Common myeloid progenitor, CD34-positive (primary cell): ENCODE measurements at regions not wholly inside any gene's neighbourhood (a gene's known extent, or its start where the extent isn't known, plus 50 kb on each side); places are given as distances from the start of the nearest gene placed in this dataset.

Experiments used
- CTCF ChIA-PET: fragments of 350-600 bp; sonication (Branson Sonifier 250); formaldehyde crosslinking; loops from one replicate; lab custom pipeline; 2021; ENCODE audit warnings: antibody characterized with exemption; lab: Charles Lee
- POLR2A ChIA-PET: fragments of 350-600 bp; sonication (Branson Sonifier 250); formaldehyde crosslinking; loops from one replicate; lab custom pipeline; 2021; ENCODE audit warnings: antibody characterized with exemption; lab: Charles Lee
- DNase-seq, 3 donors: peaks; one replicate each; pipeline versions ENCODE4 v3.0.0 to v3.0.0-alpha.2; 2013
- H3K27ac ChIP-seq, 2 experiments: 1 replicate in 1 of 2; 2 replicates in 1 of 2; pipeline ENCODE4 v1.7.0; 2013; ENCODE audit warnings: inconsistent platforms in 2 of 2, low read length in 2 of 2, mild to moderate bottlenecking in 2 of 2, low read depth in 1 of 2, moderate library complexity in 1 of 2; ENCODE audit not compliant: severe bottlenecking in 2 of 2, insufficient read depth in 1 of 2, poor library complexity in 1 of 2
- H3K27me3 ChIP-seq, 5 experiments: replicated peaks in 2 of 5; 1 replicate in 3 of 5; 2 replicates in 2 of 5; pipeline versions ENCODE4 v1.6.1 to v1.7.0; 2013; ENCODE audit warnings: low read length in 4 of 5, mild to moderate bottlenecking in 2 of 5, moderate library complexity in 2 of 5, inconsistent platforms in 1 of 5; ENCODE audit not compliant: insufficient read depth in 5 of 5, control insufficient read depth in 4 of 5
- H3K36me3 ChIP-seq, 4 experiments: 1 replicate in 2 of 4; 2 replicates in 2 of 4; pipeline versions ENCODE4 v1.6.1 to v1.7.0; 2013; ENCODE audit warnings: low read length in 3 of 4, control low read depth in 1 of 4, mild to moderate bottlenecking in 1 of 4; ENCODE audit not compliant: control insufficient read depth in 4 of 4, insufficient read depth in 4 of 4
- H3K4me1 ChIP-seq, 4 experiments: 1 replicate in 3 of 4; 2 replicates in 1 of 4; pipeline versions ENCODE4 v1.6.1 to v1.7.1; 2013; ENCODE audit warnings: low read length in 3 of 4, mild to moderate bottlenecking in 3 of 4, control low read depth in 1 of 4, inconsistent platforms in 1 of 4, moderate library complexity in 1 of 4; ENCODE audit not compliant: control insufficient read depth in 4 of 4, insufficient read depth in 4 of 4; ENCODE audit errors: control extremely low read depth in 1 of 4
- H3K4me3 ChIP-seq, 7 experiments: 1 replicate in 4 of 7; 2 replicates in 3 of 7; pipeline versions ENCODE4 v1.5.1 to v1.7.0; 2013; ENCODE audit warnings: mild to moderate bottlenecking in 7 of 7, low read length in 6 of 7, moderate library complexity in 6 of 7, inconsistent platforms in 2 of 7, low read depth in 2 of 7, control low read depth in 1 of 7; ENCODE audit not compliant: insufficient read depth in 4 of 7, control insufficient read depth in 1 of 7; ENCODE audit errors: extremely low read depth in 1 of 7
- H3K9me3 ChIP-seq, 5 experiments: 1 replicate in 4 of 5; 2 replicates in 1 of 5; pipeline versions ENCODE4 v1.6.1 to v1.7.1; 2013; ENCODE audit warnings: low read length in 4 of 5, mild to moderate bottlenecking in 2 of 5, inconsistent platforms in 1 of 5, low read depth in 1 of 5, moderate library complexity in 1 of 5; ENCODE audit not compliant: control insufficient read depth in 4 of 5, insufficient read depth in 2 of 5; ENCODE audit errors: control extremely low read depth in 1 of 5
- WGBS: methylation state at CpG from one replicate; pipeline ENCODE4 v1.1.5; 2013; ENCODE audit not compliant: insufficient coverage; 5-methylcytosine and 5-hydroxymethylcytosine counted together

GRCh38 chr5:114208588-114208987 lies 153.3 kb upstream of the KCNN2 start:
- no peaks in the 10 kb centered on the region for H3K36me3 ChIP-seq
- 100% methylated on average over 2 of the region's 2 CpGs for WGBS
- CTCF ChIA-PET = no interaction called here

GRCh38 chr5:114210662-114211061 lies 151.2 kb upstream of the KCNN2 start:
- Histone ChIP-seq H3K4me3 (no peak overlapping the region), H3K27me3 (no peaks in the 10 kb centered on the region), H3K4me1 (no peaks in the 10 kb centered on the region), H3K9me3 (no peaks in the 10 kb centered on the region), H3K36me3 (no peaks in the 10 kb centered on the region), H3K27ac (no peak overlapping the region)
- DNase-seq = no peak
- ChIA-PET CTCF (interaction anchor here (0.6 kb wide), 1 partner anchor 101 kb away, joined by 3 read pairs; no protein-coding TSS in a partner anchor), POLR2A (no interaction called here)
- WGBS = no CpG with 5 or more reads among the region's 3 CpGs

More at GRCh38 chr5:114208588-114208987, 153.3 kb upstream of the KCNN2 start:
- DNase-seq = no peak
- H3K9me3 ChIP-seq = no peaks in the 10 kb centered on the region
- no peak overlapping the region for H3K4me3 ChIP-seq
- POLR2A ChIA-PET = no interaction called here
- H3K4me1 ChIP-seq = no peaks in the 10 kb centered on the region
- H3K27me3 ChIP-seq = no peaks in the 10 kb centered on the region
- H3K27ac ChIP-seq = no peak overlapping the region

DNA sequence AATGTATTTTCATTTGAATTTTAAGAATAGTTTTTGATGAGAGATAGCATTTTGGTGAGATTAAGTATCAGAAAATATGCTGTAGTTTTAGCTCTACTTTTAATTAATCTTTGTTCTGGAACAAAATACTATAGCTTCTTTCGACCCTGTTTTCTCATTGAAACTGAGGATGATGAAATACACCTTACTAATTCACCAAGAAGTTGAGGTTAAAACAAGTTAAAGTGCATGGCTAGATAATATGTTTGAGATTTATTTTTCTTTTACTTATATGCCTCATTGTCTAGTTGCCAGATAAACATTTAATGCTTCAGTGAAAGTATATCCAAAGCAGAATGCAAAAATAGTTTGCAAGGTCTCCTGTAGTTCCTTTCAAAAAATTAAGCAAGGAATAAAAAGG lies 140.1 kb upstream of the KCNN2 start:
- no CpG with 5 or more reads among the region's 1 CpG for WGBS
- H3K27me3 ChIP-seq = no peaks in the 10 kb centered on the region
- H3K4me1 ChIP-seq = no peaks in the 10 kb centered on the region
- no peaks in the 10 kb centered on the region for H3K36me3 ChIP-seq
- ChIA-PET CTCF (no interaction called here), POLR2A (no interaction called here)
- no peak overlapping the region for H3K27ac ChIP-seq
- H3K4me3 ChIP-seq = no peak overlapping the region
- H3K9me3 ChIP-seq = peaks cover 0 to 7% (median 3%) of the 10 kb centered on the region in 5 experiments
- DNase-seq = no peak

DNA sequence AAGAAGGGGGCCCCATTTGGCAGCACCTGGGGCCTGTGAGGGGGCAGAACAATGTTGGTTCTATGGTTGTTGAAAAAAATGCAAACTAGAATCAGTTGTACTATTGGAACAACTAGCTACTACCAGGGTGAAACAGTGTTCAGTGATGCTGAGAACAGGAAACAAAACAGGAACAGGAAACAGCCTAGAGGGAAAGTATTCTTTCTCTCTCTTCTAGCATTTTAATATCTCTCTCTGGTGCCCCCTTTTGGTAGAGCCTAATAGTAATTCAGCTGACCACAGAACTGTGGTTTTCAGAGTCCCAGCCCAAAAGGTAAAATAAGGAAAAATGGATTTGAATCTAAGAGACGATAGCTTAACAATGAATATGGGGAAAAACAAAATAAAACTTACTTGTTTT lies 138.0 kb upstream of the KCNN2 start:
- Histone ChIP-seq H3K36me3 (no peaks in the 10 kb centered on the region), H3K27ac (no peak overlapping the region), H3K9me3 (peaks cover 0 to 6% (median 1%) of the 10 kb centered on the region in 5 experiments), H3K4me3 (no peak overlapping the region), H3K27me3 (no peaks in the 10 kb centered on the region), H3K4me1 (no peaks in the 10 kb centered on the region)
- WGBS = no CpG with 5 or more reads among the region's 1 CpG
- POLR2A ChIA-PET = no interaction called here
- DNase-seq = peak in 1 of 3 donors; percentile 1
- CTCF ChIA-PET = no interaction called here

GRCh38 chr5:114237766-114238165 lies 124.1 kb upstream of the KCNN2 start:
- Histone ChIP-seq H3K4me1 (peaks cover 0 to 9% (median 2%) of the 10 kb centered on the region in 4 experiments), H3K36me3 (no peaks in the 10 kb centered on the region), H3K27ac (no peak overlapping the region), H3K4me3 (no peak overlapping the region), H3K9me3 (peaks cover 0 to 1% (median 0%) of the 10 kb centered on the region in 5 experiments), H3K27me3 (no peaks in the 10 kb centered on the region)
- WGBS = 10% methylated on average over 2 of the region's 5 CpGs
- peak; percentile 53 to 94 (median 83) for DNase-seq
- ChIA-PET CTCF (no interaction called here), POLR2A (no interaction called here)

- no peak for DNase-seq
- H3K4me1 ChIP-seq = peaks cover 0 to 9% (median 4%) of the 10 kb centered on the region in 4 experiments
- ChIA-PET CTCF (no interaction called here), POLR2A (no interaction called here)
- no peaks in the 10 kb centered on the region for H3K36me3 ChIP-seq
- no peak overlapping the region for H3K27ac ChIP-seq
- H3K27me3 ChIP-seq = no peaks in the 10 kb centered on the region
- H3K9me3 ChIP-seq = peaks cover 0 to 1% (median 0%) of the 10 kb centered on the region in 5 experiments
- H3K4me3 ChIP-seq = no peak overlapping the region
These were observed 123.0 kb upstream of the KCNN2 start for GRCh38 chr5:114238771-114239313.

DNA sequence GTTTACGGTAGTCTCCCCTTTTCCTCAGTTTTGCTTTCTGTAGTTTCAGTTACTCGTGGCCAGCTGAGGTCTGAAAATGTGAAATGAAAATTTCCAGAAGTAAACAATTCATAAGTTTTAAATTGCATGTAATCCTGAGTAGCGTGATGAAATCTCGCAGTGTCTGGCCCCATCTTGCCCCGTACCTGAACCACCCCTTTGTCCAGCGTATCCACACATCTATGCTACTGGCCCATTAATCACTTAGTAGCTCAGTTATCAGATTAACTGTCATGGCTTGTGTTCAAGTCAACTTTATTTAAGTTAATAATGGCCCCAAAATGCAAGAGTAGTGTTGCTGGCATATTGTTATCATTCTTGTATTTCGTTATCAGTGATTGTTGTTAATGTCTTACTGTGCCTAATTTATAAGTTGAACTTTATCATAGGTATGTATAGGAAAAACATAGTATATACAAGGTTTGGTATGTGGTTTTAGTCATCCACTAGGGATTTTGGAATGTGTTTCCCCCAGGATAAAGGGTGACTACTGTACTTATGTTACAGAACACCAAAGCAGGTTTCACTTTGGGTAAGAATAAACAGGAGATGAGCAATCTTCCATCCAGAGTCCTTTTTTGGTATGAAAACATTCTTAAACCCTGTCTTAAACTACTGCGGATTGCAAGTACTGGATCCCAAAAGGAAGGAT lies 118.4 kb upstream of the KCNN2 start:
- Histone ChIP-seq H3K27ac (no peak overlapping the region), H3K36me3 (no peaks in the 10 kb centered on the region), H3K27me3 (no peaks in the 10 kb centered on the region), H3K9me3 (peaks cover 0 to 1% (median 0%) of the 10 kb centered on the region in 5 experiments), H3K4me3 (no peak overlapping the region), H3K4me1 (peaks cover 0 to 9% (median 2%) of the 10 kb centered on the region in 4 experiments)
- WGBS = 100% methylated on average over 3 of the region's 8 CpGs
- CTCF ChIA-PET = no interaction called here
- DNase-seq = no peak
- POLR2A ChIA-PET = no interaction called here
